Vagina (tissue), 2 donors: ENCODE measurements at regions not wholly inside any gene's neighbourhood (a gene's known extent, or its start where the extent isn't known, plus 50 kb on each side); places are given as distances from the start of the nearest gene placed in this dataset.

Experiments used
- CTCF ChIP-seq, 3 experiments: fragments of 450-650 bp in 2 of 3; fragments of 200-600 bp in 1 of 3; sonication (generic) in 1 of 3; IDR thresholded peaks; one replicate each; pipeline ENCODE4 v1.5.1; 2017 to 2019; ENCODE audit warnings: antibody characterized with exemption in 3 of 3, mild to moderate bottlenecking in 2 of 3, moderate library complexity in 2 of 3
- POLR2A ChIP-seq, 2 donors: fragments of 450-650 bp; IDR thresholded peaks; one replicate each; pipeline ENCODE4 v1.6.1; 2017; ENCODE audit warnings: antibody characterized with exemption in 2 of 2, mild to moderate bottlenecking in 2 of 2, moderate library complexity in 2 of 2

GRCh38 chr22:48621085-48621484 lies 1206.6 kb downstream of the BRD1 start:
- TF ChIP-seq POLR2A (IDR thresholded peaks at IDR 0.05) (no peak), CTCF (IDR thresholded peaks at IDR 0.05) (no peak)
